IPS-18c (cell line): ENCODE measurements at regions not wholly inside any gene's neighbourhood (a gene's known extent, or its start where the extent isn't known, plus 50 kb on each side); places are given as distances from the start of the nearest gene placed in this dataset.
"Not testable (repeated sequence)": the region's sequence is repeated elsewhere in the genome, so short reads cannot be mapped to it uniquely, and the experiment has no call there.

Source experiments
- H3K4me3 ChIP-seq: 2 replicates; pipeline ENCODE4 v1.7.0; 2013; ENCODE audit warnings: low read depth, mild to moderate bottlenecking, low read length, moderate library complexity; ENCODE audit not compliant: insufficient read depth
- H3K9me3 ChIP-seq: one replicate; pipeline ENCODE4 v1.6.1; 2013; ENCODE audit warnings: mild to moderate bottlenecking, low read length, moderate library complexity; ENCODE audit not compliant: control insufficient read depth, insufficient read depth

GRCh38 chr6:125406741-125407140, 105.0 kb upstream of the HDDC2 start:
- no peaks in the 10 kb centered on the region for H3K9me3 ChIP-seq
- H3K4me3 ChIP-seq = no peak overlapping the region

GRCh38 chr6:125414507-125414906, 112.7 kb upstream of the HDDC2 start:
- Histone ChIP-seq H3K9me3 (no peaks in the 10 kb centered on the region), H3K4me3 (no peak overlapping the region)

- H3K4me3 ChIP-seq = no peak overlapping the region
- H3K9me3 ChIP-seq = no peaks in the 10 kb centered on the region
These were observed 114.1 kb upstream of the HDDC2 start for GRCh38 chr6:125415913-125416312.

- no peak overlapping the region for H3K4me3 ChIP-seq
- no peaks in the 10 kb centered on the region for H3K9me3 ChIP-seq
These were observed 120.1 kb upstream of the HDDC2 start for GRCh38 chr6:125421836-125422235.

GRCh38 chr6:125423047-125423446, 121.3 kb upstream of the HDDC2 start:
- Histone ChIP-seq H3K4me3 (no peak overlapping the region), H3K9me3 (no peaks in the 10 kb centered on the region)

GRCh38 chr6:125431971-125432370, 130.2 kb upstream of the HDDC2 start:
- no peak overlapping the region for H3K4me3 ChIP-seq
- H3K9me3 ChIP-seq = no peaks in the 10 kb centered on the region

- H3K9me3 ChIP-seq = no peaks in the 10 kb centered on the region
- no peak overlapping the region for H3K4me3 ChIP-seq
These were observed 131.2 kb upstream of the HDDC2 start for GRCh38 chr6:125432963-125433362.

GRCh38 chr6:125434760-125435159, 133.0 kb upstream of the HDDC2 start:
- no peaks in the 10 kb centered on the region for H3K9me3 ChIP-seq
- H3K4me3 ChIP-seq = no peak overlapping the region

- no peak overlapping the region for H3K4me3 ChIP-seq
- no peaks in the 10 kb centered on the region for H3K9me3 ChIP-seq
These were observed 137.7 kb upstream of the HDDC2 start for GRCh38 chr6:125439512-125439911.

GRCh38 chr6:125444006-125444923, 142.5 kb upstream of the HDDC2 start:
- Histone ChIP-seq H3K4me3 (no peak overlapping the region), H3K9me3 (no peaks in the 10 kb centered on the region)

GRCh38 chr6:125445054-125445453, 143.3 kb upstream of the HDDC2 start:
- no peak overlapping the region for H3K4me3 ChIP-seq
- H3K9me3 ChIP-seq = no peaks in the 10 kb centered on the region

GRCh38 chr6:125446011-125446410, 144.2 kb upstream of the HDDC2 start:
- Histone ChIP-seq H3K9me3 (no peaks in the 10 kb centered on the region), H3K4me3 (no peak overlapping the region)

- Histone ChIP-seq H3K4me3 (no peak overlapping the region), H3K9me3 (peaks cover 13% of the 10 kb centered on the region)
These were observed 150.0 kb upstream of the HDDC2 start for GRCh38 chr6:125451750-125452149.

GRCh38 chr6:125453516-125453915, 151.7 kb upstream of the HDDC2 start:
- H3K4me3 ChIP-seq = no peak overlapping the region
- H3K9me3 ChIP-seq = peaks cover 15% of the 10 kb centered on the region

- H3K4me3 ChIP-seq = no peak overlapping the region
- peaks cover 18% of the 10 kb centered on the region for H3K9me3 ChIP-seq
These were observed 152.6 kb upstream of the HDDC2 start for GRCh38 chr6:125454351-125454750.

- H3K9me3 ChIP-seq = peaks cover 13% of the 10 kb centered on the region
- H3K4me3 ChIP-seq = not testable (repeated sequence)
These were observed 156.7 kb upstream of the HDDC2 start for GRCh38 chr6:125458493-125458892.

- not testable (repeated sequence) for H3K9me3 ChIP-seq, H3K4me3 ChIP-seq
These were observed 163.6 kb upstream of the HDDC2 start for GRCh38 chr6:125465332-125465731.

GRCh38 chr6:125469915-125470314, 168.1 kb upstream of the HDDC2 start:
- no peak overlapping the region for H3K4me3 ChIP-seq
- H3K9me3 ChIP-seq = no peaks in the 10 kb centered on the region

- Histone ChIP-seq H3K4me3 (no peak overlapping the region), H3K9me3 (no peaks in the 10 kb centered on the region)
These were observed 169.9 kb upstream of the HDDC2 start for GRCh38 chr6:125471667-125472066.
